Stimulated activated CD8-positive, alpha-beta memory T cell treated with anti-CD3 and anti-CD28 coated beads, Interleukin-15, amount 100 ng/mL, for 48 hours (primary cell): ENCODE measurements at regions not wholly inside any gene's neighbourhood (a gene's known extent, or its start where the extent isn't known, plus 50 kb on each side); places are given as distances from the start of the nearest gene placed in this dataset.

ENCODE experiments used
- DNase-seq, 2 donors: peaks; one replicate each; pipeline ENCODE4 v3.0.0-alpha.2; 2020; ENCODE audit warnings: low read depth in 2 of 2

DNA sequence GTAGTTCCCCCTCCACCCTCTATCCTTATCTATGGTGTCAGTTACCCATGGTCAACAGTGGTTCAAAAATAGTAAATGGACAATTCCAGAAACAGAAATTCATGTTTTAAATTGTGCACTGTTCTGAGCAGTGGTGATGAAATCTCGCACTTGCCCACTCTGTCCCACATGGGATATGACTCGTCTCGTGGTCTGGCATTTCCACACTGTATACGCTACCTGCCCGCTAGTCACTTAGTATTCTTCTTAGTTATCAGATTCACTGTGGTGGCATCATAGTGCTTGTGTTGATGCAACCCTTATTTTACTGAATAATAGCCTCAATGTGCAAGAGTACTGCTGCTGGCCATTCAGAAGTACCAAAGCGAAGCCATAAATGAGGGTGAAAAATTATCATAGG is 507.0 kb downstream of the SNAPC1 start:
- peak in 1 of 2 donors; percentile 0 for DNase-seq

DNA sequence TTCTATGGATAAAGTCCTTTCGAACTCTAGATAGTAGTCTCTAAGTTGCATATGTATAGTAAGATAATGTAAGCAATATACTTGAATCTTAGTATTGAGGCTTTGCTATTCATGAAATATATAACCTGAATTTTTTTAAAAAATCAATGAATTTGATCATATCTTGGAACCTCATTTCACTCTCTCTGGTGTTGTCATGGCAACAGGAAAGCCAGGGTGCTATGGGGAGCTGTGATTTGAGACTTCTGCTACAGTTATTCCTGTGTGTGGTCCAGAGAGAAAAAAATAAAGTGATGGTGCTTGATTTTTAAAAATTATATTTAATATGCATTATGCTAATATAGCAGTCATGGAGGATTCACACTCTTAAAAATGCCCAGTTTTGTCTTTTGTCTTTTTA is 508.0 kb downstream of the SNAPC1 start:
- DNase-seq: no peak

DNA sequence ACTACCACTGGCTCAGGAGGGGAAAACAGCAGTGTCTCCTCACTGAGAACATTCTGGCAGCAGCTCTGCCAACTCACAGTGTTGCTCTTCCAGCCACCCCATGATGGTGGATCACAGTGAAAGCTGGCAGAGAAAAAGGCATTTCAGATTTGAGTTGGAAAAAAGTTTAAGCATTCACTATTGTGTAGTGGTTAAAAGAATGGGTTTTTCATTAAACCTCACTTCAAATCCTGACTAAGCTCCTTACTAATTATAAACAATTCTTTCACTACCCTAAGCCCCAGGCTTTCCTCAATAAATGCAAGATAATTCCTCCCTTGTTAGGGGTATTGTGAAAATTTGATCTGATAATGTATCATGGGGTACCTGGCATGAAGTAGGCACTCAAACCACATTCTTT is 518.1 kb downstream of the SNAPC1 start:
- no peak for DNase-seq

DNA sequence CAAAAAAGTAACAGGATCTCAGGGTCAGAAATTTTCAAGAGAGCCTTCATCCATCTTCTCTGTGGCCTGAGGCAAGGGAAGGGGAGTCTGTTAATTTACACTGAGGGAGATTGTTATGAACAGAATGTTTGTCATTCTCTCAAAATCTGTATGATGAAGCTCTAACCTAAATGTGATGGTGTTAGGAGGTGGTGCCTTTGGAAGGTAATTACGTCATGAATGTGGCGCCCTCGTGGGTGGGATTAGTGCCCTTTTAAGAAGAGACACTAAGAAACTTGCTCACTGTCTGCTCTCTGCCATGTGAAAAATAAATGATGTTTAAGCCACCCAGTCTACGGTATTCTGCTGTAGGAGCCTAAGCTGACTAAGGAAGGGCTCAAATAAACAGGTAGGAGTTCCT is 521.6 kb downstream of the SNAPC1 start:
- DNase-seq: no peak

DNA sequence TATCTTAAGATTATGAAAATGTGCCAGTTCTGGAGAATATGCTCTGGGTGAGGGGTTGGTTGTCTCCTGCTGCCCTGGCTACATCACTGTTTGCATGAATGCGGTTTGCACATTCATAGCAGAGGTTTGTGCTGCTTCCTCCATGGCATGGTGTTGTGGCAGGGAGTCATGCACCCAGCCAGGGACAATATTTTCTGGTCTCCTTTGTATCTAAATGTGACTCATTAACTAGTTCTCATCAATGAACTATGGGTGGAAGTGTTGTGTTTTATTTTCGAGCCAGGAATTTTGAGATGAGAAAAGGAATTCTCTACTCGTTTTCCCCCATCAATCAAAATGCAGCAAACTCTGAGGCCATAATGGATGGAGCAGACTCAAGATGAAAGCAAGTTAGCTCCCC is 527.3 kb downstream of the SNAPC1 start:
- no peak for DNase-seq

DNA sequence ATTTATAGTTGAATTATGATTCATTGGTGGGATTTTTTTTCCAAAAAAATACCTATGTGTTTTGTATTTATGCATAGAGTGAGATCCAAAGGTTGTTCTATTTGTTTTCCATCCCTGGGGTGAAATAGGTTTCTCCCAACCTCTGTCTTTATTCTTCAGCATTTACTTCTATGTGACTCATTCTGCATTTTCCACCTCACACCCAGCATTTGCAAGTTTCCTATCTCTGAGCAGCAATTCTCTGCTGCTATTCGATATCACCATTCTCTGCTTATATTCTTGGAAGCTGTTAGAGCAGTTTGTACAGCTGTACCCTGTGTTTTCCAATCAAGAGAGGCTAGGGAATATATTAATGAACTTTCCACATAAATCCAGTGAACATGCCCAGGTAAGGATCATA is 538.9 kb downstream of the SNAPC1 start:
- no peak for DNase-seq

DNA sequence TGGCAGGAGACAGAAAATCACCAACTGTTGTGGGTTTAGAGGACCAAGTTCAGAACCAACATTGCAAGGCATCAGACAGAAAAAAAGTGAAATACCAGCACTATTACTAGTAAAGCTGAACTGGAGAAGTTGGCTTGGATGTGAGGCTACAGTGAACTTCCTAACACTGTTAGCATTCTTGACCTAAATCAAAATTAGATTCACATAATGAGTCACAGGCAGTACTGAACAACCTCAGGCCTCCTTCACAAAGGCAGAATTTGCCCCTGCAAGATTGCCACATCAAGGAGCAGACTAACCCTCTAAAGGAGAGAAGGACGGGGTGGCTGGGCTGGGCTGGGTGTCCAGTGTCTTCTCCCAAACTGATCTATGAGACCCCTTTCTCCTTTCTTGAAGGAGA is 539.7 kb downstream of the SNAPC1 start:
- no peak for DNase-seq

DNA sequence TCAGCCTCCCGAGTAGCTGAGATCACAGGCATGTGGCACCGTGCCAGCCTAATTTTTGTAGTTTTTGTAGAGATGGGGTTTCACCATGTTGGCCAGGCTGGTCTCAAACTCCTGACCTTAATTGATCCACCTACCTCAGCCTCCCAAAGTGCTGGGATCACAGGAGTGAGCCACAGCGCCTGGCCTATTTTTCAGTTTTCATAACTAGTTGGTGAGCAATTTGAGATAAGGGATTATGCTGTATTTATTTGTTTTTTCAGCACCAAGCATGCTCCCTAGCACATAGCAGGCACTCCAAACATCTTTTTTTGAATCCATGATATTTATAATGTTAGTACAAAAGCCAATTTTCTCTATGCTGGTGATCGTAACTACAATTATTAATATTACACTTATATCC is 541.2 kb downstream of the SNAPC1 start:
- no peak for DNase-seq

DNA sequence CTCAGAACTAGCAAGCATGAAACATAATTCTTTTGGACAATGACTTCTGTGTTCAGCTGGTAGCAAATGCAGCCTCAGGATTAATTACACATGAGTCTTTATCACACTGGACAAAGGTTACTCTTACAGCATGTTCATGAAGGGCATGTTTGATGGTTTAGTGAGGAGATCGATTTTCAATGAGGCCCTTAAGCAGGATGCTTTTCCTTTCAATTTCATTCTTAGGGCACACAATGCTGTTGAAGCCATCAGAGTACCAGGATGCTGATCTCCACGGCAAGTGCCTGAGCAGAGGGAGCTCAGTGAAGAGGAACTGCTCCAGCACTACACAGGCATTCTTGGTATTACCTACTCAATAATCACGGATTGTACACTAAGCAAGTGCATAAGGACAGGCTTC is 542.0 kb downstream of the SNAPC1 start:
- DNase-seq: no peak

DNA sequence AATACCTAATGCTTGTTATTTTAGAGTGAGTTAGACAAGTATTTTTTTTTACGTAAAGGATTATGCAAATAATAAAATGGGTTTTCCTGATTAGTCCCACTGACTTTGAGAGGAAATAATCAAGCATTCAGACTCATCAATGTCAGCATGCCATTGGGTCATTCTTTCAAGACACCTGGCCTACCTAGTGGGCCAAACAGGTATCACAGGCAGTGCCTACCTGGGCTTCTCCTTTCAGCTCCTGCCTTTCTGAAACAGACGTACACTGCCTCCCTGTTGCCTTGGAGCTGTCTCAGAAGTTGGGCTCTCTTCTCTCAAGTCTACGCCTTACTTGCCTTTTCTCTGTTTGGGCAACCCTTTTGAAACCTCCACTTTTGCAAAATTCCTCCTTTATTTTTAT is 545.6 kb downstream of the SNAPC1 start:
- no peak for DNase-seq

DNA sequence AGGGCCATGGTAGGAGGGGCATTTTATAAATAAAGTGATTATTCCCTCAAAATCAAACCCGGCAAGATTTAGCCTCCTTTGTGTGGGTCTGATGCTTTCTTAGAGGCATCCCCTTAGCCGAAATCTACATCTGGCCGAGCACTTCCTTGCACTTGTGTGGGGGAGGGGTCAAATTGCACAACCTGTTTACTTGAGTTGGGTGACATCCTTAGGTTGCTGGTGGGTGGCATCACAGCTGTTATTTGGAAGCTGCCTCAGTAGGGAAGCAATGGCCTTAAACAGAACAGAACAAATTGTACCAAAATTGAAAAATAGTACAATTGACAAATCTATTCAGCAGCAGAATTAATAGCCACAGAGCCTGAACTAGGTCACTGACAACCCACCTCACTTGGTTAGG is 546.1 kb downstream of the SNAPC1 start:
- no peak for DNase-seq

DNA sequence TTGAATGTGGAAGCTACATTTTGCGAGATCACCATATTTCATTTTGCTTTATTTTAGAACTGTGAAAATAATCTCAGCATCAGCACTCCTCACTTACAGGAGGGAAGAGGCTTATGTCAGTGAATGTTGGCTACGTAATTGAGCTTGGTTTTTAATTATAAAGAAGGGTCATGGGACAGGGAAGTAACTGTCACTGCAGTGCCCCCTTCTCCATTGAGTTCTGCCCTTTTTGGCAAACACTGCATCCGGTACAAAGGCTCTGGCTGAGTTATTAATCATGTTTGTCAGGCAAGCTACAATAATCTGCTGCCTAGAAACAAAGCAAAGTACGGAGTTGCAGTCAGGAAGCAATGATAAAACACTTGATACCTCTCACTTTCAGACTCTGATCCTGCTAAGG is 546.7 kb downstream of the SNAPC1 start:
- no peak for DNase-seq

DNA sequence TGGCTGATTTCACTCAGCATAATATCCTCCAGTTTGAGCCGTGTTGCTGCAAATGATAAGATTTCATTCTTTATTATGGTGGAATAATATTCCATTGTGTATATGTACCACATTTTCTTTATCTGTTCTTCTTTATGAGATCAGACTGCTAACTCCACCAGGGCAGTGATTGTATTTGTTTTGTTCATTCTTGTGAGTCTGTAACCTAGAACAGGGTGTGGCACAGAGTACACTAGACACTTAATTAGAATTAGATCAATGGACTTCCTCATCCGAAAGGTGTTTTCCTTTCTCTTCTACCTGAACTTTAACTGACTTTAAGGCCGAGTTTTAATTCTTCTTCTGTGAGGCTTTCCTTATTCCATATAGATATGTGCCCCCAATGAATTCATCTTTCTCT is 551.0 kb downstream of the SNAPC1 start:
- no peak for DNase-seq

DNA sequence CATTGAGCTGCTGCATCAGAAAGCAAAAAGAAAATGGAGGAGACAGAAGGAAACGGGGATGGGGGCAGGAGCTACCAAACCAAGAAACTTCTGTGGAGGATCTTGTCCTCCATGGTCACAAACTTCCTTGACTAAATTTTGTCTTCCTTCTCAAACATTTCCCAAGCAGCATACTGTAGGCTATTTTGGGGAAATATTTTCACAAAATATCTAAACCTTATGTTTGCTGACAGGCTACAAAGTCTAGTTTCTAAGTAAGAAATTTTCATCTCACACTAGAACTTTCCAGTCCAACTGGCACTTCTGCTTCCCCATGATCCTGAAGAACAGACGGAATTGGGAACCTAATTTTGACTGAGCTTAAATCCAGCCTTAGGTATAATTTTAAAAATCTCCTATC is 552.0 kb downstream of the SNAPC1 start:
- DNase-seq: no peak

DNA sequence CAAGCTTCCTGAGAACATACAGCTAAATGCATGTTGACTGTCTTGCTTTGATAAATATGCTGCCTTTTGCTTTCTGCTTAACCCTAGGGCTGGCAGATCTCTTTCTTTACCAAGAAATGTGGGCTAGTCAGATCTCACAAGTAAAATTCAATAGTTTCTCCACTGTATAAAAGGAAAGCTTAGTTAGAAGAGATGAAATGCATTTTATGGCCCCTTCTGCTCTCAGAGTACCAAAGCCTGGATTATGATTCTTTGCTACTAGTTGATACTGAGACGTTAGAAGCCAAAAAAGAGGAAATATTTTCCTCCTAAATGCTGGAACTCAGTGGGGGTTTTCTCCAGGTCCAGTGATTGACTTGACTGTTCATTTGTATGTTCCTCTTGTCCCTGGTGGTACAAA is 552.7 kb downstream of the SNAPC1 start:
- DNase-seq: no peak

DNA sequence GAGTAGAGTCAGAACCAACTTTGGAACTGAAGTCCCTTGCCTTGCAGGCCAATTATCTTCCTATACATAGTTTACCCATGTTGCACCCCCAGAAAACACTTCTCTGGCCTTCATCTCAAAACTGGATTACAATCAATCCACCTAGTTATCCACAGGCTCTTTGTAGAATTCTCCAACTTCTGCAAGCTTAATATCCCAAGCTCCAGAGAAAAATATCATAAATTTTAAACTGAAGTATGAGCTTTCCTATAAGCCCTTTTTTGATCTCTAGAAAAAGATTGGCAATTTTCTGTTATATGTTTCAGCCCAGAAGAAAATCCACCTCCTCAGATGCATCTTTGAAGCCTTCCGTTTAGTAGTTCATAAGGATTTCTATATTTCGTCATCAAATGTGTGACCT is 553.4 kb downstream of the SNAPC1 start:
- DNase-seq: no peak

DNA sequence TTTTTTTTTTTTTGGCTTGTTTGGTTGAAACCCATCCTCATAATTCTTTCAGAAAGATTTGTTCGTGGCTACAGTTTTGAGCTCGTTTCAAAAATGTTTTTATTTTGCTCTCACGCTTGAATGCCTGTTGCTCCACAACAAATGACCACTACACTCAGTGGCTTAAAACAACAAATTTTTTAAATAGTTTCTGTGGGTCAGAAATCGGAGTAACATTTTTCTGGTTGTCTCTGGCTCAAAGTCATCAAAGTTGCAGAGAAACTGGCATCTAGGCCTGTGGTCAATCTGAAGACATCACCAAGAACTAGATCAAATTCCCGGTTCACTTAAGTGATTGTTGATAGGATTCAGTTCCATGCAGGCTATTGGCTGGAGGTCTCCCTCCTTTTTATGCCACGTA is 560.0 kb downstream of the SNAPC1 start:
- DNase-seq: no peak

DNA sequence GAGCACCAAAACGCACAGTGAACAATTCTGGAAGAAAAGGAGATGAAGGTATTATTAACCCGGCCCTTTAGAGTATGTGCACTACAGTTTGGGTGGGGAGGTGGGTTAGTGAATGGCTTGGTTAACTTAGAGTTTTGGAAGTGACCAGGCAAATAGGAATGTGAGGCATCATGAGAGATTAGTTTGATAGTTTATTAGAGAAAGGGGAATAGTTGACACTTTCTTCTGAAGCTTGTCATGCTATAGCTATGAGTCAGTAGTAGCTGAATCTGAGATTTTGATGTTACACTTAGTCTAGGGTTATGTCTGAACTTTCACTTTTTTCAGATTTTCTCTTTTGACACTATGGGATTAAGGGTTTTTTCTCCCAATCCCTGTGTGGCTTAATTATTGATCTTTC is 567.2 kb downstream of the SNAPC1 start:
- no peak for DNase-seq

DNA sequence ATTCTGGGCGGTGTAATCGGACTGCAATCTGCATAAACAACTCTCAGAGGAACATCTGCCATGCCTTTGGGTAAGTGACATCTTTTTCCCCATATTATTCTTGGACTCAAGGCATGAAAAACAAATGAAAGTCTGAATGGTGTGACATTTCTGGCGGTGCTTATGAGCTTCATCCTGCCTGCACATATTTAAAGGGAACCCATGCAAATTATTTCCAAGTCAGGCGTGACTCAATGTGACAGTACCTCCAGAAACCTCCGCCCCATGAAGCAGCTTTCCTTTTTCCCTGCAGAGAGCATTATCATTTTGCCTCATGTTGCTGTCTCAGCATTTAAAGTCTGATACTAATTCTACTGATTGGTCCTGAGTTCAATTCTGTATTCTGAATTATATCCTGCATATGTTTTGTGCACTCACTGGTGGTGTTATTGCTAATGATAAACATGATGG is 585.4 kb downstream of the SNAPC1 start:
- no peak for DNase-seq

DNA sequence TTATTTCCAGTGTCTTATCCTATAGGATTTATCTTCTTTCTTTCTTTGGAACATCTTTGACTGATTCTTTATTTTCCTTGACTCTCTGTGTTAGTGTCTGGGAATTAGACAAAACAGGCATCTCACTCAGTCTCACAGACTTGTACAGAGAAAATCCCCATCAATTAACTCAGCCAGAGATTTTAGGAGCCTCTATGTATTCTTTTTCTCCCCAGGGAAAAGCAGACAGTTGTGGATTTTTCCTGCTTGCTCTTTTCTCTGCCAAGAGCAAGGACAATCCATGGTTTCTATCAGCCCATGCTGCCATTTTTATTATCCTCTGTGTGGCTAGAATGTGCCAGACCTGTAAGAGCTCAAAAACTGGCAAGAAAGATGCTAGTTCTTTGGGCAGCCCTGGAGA is 595.1 kb downstream of the SNAPC1 start:
- DNase-seq: no peak

DNA sequence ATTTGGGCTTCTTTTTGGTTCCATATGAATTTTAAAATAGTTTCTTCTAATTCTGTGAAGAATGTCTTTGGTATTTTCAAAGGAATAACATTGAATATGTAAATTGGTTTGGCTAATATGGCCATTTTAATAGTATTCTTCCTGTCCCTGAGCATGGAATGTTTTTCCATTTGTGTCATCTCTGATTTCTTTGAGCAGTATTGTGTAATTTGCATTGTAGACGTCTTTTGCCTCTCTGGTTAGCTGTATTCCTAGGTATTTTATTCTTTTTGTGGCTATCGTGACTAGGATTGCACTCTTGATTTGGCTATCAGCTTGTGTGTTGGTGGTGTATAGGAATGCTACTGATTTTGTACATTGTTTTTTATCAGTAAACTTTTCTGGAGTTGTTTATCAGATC is 601.9 kb downstream of the SNAPC1 start:
- no peak for DNase-seq

DNA sequence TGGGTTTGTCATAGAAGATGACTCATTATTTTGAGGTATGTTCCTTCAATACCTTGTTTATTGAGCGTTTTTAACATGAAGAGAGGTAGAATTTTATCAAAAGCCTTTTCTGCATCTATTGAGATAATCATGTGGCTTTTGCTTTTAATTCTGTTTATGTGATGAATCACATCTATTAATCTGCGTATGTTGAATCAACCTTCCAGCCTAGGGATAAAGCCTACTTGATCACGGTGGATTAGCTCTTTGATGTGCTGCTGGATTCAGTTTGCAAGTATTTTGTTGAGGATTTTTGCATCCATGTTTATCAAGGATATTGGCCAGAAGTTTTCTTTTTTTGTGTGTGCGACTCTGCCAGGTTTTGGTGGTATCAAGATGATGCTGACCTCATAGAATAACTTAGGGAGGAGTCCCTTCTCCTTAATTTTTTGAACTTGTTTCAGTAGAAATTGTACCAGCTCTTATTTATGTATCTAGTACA is 602.6 kb downstream of the SNAPC1 start:
- DNase-seq: no peak

DNA sequence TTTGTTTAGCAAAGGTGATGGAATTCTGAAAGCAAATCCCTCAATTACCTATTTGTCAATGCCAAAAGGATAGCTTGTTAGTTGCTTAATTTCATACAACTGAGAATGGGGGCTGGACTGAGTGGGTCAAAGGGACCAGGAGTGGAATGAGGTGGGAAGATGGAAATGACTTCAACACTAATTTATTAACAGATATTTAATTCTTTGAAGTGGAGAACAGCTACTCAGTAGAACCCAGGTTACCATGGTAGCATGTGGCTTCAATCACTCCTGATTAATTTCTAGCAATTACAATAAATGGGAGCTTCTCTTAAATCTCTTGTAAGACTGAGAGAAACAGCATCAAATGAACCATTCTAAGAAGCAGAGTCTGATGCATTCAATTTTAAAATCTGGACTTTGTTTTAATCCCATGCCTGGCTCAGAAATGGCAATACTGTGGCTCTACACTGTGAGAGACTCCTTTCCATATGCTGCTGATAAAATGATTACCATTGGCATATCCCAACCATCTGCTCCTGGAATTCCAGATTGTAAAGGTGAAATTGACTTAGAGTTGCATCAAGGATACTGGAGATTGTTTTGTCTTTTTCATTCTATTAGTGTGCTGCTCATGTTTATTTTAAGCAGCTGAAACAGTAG is 607.8 kb downstream of the SNAPC1 start:
- no peak for DNase-seq

DNA sequence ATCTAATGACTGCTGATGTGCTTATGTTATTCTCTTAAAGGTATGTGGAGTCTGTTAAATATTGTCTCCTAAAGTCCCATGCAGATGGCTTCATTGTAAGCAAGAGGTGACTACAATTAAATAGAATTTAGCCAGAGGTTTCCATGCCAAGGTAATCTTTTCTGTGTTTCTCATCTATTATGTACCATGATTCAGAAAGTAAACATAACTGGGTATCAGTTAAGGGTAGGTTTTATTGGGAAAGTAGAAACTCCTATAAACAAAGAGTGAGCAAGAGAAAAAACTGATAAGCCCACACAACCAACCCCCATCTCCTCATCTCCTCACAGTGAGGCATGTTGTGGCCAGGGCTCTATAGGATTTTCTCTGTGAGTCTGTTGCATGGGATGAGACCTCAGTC is 611.7 kb downstream of the SNAPC1 start:
- no peak for DNase-seq
